NOMO-1 treated with DMSO at 0.1 percent for 48 hours (cell line): ENCODE measurements at regions not wholly inside any gene's neighbourhood (a gene's known extent, or its start where the extent isn't known, plus 50 kb on each side); places are given as distances from the start of the nearest gene placed in this dataset.

Experiments
- DNase-seq: peaks from one replicate; lab custom pipeline; 2025; ENCODE audit not compliant: unreplicated experiment; lab: John Stamatoyannopoulos, UW

DNA sequence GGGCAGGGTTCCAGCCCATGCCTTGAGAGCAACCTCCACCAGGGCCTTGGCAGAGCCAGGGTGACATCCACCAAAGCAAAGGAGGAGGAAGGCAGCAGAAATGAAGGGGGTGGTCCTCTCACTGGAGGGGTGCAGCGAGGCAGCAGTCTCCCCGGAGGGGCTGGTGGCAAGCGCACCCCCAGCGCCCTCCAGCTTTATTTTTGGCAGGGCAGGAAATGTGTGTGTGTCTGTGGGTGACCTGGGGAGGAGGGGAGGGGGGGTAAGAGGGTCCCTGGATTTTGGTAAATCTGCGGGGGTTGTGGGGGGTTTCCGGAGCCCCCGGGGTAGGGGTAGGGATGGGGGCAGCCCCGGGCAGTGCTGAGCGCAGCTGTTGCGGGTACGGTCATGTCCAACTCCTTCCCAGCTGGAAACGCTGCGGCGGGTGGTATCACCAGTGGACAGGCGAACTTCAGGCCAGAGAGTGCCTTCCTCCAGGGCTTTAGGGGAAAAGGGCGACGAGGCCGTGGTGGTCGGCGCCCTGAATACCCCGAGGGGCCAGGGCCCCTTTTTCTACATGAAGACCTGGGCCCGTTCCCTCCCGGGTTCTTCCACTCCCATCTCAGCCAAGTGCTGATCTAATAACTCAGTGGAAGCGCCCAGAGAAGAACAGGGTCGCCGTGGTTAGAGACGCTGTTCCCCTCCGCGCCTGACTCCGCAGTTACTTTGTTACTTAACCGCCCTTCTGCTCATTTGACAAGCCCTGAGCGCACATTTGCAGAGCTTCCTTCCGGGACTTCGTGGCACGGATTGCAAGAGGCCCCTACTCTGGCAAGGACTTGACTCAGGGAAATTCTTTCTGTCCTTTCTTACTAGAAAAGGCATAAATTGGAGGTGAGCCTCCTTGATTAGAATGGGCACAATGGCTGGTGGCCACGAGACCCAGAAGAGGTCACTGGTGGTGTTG is 55.2 kb downstream of the FOS start:
- DNase-seq: peak; percentile 96

DNA sequence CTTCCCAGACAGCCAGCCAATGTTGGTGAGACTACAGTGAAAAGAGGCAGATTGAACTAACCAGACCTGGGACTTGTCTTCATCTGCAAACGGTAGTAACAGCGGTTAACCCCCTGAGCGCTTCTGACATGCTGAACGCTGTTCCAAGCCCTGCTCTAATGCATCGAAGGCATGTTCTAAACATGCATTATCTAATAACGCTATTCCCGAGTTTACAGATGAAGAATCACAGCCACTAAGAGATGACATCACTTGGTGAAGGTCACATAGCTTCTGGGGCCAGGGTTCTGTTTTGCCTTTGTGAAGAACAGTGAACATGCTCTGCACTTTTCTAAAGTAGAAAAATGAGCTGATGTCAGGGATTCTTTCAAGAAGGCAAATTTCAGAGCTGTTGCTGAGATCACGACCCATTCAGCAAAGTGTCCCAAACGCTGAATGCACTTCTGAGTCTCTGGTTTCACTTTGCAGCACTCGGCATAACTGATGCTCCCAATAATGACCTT is 56.0 kb downstream of the FOS start:
- peak; percentile 42 for DNase-seq

- DNase-seq: no peak
Measured at GRCh38 chr14:75335571-75335970, 56.9 kb downstream of the FOS start.

GRCh38 chr14:75338398-75338797 is 59.8 kb downstream of the FOS start:
- DNase-seq: no peak

- no peak for DNase-seq
Measured at GRCh38 chr14:75339059-75339458, 60.4 kb downstream of the FOS start.

DNA sequence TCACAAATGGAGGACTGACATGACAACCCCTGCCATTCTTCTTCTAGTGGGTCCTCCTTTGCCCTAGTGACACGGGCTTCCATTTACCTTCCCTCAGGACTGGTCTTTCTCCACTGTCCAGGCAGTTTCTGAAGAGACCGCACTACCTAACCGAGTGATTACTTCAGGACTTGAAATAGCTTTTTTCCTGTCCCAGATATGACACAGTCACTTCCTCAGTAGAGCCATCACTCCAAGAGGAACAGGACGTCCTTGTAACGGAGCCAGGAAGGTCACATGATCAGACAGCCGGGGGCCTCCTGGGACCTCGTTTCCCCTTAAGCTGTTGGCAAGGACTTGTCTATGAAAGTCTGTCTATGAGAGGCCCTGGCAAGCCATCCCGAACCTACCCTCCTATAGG is 62.3 kb downstream of the FOS start:
- DNase-seq: peak; percentile 62

- peak; percentile 95 for DNase-seq
Measured at GRCh38 chr14:75341620-75342019, 63.0 kb downstream of the FOS start.

- peak; percentile 54 for DNase-seq
Measured at GRCh38 chr14:75342762-75343599, 64.4 kb downstream of the FOS start.

DNA sequence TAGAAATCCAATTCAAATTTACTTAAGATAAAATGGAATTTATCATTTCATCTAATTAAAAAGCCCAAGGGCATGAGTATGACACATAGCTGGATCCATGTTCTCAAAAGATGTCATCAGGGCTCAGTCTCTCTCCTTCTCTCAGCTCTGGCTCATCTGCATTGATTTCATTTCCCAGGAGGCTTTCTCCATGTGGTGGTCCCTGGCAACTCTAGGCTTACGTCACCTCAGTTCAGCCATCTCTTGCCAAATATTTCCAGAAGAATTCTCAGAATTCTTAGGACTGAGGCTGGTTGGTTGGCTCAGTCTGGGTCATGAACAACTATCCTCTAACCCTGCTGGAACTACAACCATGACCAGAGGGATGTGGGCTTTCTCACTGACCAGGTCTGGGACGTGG is 65.3 kb downstream of the FOS start:
- no peak for DNase-seq

- DNase-seq: no peak
Measured at GRCh38 chr14:75344411-75344810, 65.8 kb downstream of the FOS start.

- peak; percentile 22 for DNase-seq
Measured at GRCh38 chr14:75350505-75351060, 72.0 kb downstream of the FOS start.

- DNase-seq: no peak
Measured at GRCh38 chr14:75359098-75359497, 68.7 kb upstream of the JDP2 start.

DNA sequence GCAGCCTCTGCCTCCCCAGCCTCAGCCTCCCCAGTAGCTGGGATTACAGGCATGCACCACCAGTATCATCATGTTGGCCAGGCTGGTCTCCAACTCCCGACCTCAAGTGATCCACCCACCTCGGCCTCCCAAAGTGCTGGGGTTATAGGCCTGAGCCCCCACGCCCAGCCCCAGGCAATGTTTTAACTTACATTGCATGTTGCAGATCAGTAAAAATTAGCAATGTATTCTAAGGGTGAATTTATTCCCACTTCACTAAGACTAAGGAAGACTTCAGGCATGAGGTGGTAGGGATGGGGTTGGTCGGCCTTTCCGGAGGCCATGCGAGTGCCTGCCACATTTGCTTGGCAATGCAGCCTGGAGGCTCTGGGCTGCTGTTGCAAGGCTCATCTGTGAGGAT is 66.8 kb upstream of the JDP2 start:
- no peak for DNase-seq

- DNase-seq: no peak
Measured at GRCh38 chr14:75361751-75362433, 65.9 kb upstream of the JDP2 start.

DNA sequence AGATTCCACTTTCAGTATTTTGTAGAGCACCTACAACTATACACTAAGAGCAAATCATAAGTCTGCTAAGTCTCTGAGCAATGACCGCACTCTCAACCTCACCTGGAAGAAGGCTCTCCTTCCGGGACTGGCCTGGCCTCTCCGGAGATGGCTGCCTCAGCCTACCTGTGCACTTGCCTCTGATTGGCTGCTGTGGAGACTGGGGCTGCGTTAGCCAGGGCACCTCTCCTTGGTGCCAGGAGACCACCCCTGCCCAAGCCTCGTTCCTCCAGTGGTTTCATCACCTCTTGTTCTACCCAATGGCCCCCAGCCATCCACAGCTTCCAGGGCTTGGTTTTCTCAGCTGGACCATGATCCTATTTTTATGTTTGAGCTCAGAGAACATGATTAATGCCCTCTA is 64.7 kb upstream of the JDP2 start:
- DNase-seq: no peak

GRCh38 chr14:75363570-75364227 is 64.1 kb upstream of the JDP2 start:
- DNase-seq: no peak

DNA sequence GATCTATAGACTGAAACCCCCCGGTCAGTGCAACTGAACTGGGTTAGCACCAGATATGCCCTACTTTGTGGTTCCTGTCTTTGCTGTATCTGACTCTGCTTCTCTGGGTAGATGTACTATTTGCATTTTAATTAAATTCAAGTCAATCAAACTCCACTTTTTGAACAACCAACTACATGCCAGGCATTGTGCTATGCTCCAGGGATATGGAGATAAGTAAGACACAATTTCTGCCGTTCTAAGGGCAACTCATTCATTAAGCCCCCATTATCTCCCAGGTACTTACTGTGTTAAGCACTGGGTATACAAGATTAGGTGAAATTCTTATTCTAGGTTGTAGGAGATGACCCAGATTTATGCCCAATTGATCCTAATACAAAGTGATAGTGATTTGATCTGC is 62.7 kb upstream of the JDP2 start:
- DNase-seq: no peak

- no peak for DNase-seq
Measured at GRCh38 chr14:75366963-75367362, 60.9 kb upstream of the JDP2 start.

DNA sequence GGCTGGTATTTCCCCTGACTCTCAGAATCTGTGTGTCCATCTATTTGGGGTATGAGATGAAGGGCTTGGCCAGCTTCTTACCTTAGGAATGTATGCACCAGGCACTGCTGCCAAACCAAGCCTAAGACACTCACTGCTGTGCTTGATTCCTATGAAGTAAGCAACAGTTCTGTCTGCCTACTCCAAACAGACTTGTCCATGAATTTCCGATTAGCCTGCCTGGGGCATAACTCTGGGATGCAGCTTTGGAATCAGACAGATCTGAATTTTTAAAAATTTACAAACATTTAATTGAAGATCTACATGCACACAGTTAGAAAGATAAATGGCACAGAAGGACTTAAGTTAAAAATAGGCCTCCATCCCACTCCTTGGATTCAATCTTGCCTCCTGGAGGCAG is 59.5 kb upstream of the JDP2 start:
- no peak for DNase-seq

GRCh38 chr14:75369506-75369905 is 58.3 kb upstream of the JDP2 start:
- no peak for DNase-seq
